Esophagus (tissue), 2 donors: ENCODE measurements at regions not wholly inside any gene's neighbourhood (a gene's known extent, or its start where the extent isn't known, plus 50 kb on each side); places are given as distances from the start of the nearest gene placed in this dataset.

Experiments
- H3K27ac ChIP-seq, 2 donors: one replicate each; pipeline ENCODE4 v1.5.1; 2013; ENCODE audit warnings: low read depth in 2 of 2, mild to moderate bottlenecking in 2 of 2, inconsistent platforms in 1 of 2, low read length in 1 of 2, moderate library complexity in 1 of 2
- H3K27me3 ChIP-seq, 2 donors: one replicate each; pipeline ENCODE4 v1.6.1; 2013; ENCODE audit warnings: low read length in 2 of 2, control low read depth in 1 of 2, mild to moderate bottlenecking in 1 of 2; ENCODE audit not compliant: insufficient read depth in 2 of 2, control insufficient read depth in 1 of 2
- H3K36me3 ChIP-seq, 2 donors: one replicate each; pipeline ENCODE4 v1.6.1; 2013; ENCODE audit warnings: low read length in 1 of 2; ENCODE audit not compliant: control insufficient read depth in 2 of 2, insufficient read depth in 2 of 2
- H3K4me1 ChIP-seq, 2 donors: one replicate each; pipeline ENCODE4 v1.6.1; 2013; ENCODE audit warnings: low read length in 1 of 2; ENCODE audit not compliant: control insufficient read depth in 2 of 2, insufficient read depth in 2 of 2
- H3K4me3 ChIP-seq, 2 donors: one replicate each; pipeline ENCODE4 v1.5.1; 2013; ENCODE audit warnings: low read length in 2 of 2, mild to moderate bottlenecking in 2 of 2, low read depth in 1 of 2, moderate library complexity in 1 of 2
- H3K9me3 ChIP-seq, 2 donors: one replicate each; pipeline ENCODE4 v1.6.1; 2013; ENCODE audit warnings: mild to moderate bottlenecking in 2 of 2, low read depth in 1 of 2, low read length in 1 of 2, moderate library complexity in 1 of 2; ENCODE audit not compliant: control insufficient read depth in 2 of 2, insufficient read depth in 1 of 2
- WGBS, 2 donors: extraction: QIAGEN DNeasy Blood & Tissue Kit; methylation state at CpG; one replicate each; pipeline ENCODE4 v1.1.7; 2013; 5-methylcytosine and 5-hydroxymethylcytosine counted together
- donor health status: healthy with polysubstance abuse.
- donor health status: Bipolar disorder and iron deficiency.

DNA sequence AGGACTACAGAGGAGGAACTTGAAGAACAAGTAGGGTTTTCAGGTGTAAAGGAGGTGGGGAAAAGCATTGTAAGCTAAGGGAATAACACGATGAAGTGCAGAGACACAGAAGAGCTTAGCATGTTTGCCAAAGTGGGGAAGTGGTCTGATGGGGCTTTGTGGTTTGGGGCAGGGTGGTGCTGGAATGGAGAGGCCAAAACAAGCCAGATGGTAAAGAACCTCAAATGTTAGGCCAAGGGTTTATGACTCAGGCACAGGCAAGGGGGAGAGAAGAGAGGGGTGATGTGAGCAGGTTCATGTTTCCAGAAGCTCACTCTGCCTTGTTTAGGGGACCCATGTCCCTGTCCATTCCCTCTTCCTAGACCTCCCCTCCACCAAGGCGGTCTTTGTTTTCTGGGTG lies 104.5 kb upstream of the YWHAQ start:
- WGBS, 2 donors, result 81 to 84% methylated on average over 2 of the region's 2 CpGs

DNA sequence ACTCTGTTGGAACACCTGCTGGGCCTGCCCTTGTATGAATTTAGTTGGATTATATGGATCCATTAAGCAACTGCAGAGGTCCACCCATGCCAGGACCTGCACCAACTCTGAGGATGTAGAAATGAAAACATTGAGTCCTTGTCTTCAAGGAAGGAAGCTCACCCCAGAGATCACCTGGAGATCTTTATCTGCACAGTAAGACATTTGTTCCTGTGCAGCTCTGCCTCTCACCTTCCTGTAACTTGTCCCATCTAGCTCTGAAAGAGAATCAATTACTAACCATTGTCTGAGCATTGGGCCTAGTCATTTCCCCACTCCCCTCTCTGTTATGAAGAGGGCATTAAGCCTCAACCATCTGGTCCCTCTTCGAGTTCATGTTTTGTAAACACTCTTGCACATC lies 105.2 kb upstream of the YWHAQ start:
- Histone ChIP-seq H3K9me3 (no peaks in the 10 kb centered on the region), H3K4me1 (peaks cover 0 to 7% of the 10 kb centered on the region in 2 donors), H3K27ac (no peak overlapping the region), H3K36me3 (no peaks in the 10 kb centered on the region), H3K27me3 (no peaks in the 10 kb centered on the region), H3K4me3 (no peak overlapping the region)
- WGBS, 2 donors, result 54 to 66% methylated on average over 1 of the region's 1 CpG

More for the DNA sequence above, 104.5 kb upstream of the YWHAQ start:
- H3K4me3 ChIP-seq, result no peak overlapping the region
- no peak overlapping the region for H3K27ac ChIP-seq
- H3K9me3 ChIP-seq, result no peaks in the 10 kb centered on the region
- H3K36me3 ChIP-seq, result no peaks in the 10 kb centered on the region
- H3K27me3 ChIP-seq, result no peaks in the 10 kb centered on the region
- peaks cover 0 to 7% of the 10 kb centered on the region in 2 donors for H3K4me1 ChIP-seq

DNA sequence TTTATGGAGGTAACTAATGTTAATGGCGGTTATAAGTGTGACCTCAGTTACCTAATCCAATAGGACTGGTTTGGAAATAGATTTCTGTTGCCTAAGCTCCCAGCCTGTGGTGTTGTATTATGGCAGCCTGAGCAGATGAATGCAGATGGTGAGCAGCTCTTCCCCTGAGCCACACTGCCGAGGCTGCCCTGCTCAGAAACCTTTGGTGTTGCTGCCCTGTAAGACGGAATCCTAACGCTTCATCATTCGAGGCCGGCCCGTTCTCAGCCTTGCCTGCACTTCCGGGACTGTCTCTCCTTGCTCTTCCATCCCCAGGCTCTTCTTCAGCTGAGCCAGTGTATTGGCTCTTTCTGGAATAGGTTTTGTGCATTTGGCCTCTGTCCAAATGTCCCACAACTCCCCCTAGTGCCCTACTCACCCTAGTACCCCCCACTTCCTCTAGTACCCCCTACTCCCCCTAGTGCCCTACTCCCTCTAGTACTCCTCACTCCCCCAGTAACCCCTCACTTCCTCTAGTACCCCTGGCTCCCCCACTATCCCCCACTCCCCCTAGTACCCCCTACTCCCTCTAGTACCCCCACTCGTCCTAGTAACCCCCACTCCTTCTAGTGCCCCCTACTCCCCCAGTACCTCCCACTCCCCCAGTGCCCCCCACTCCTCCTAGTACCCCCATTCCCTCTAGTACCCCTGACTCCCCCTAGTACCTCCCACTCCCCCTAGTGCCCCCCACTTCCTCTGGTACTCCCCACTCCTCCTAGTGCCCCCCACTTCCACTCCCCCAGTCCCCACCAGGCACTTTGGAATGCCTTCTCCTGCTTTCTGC lies 106.0 kb upstream of the TAF1B start:
- no peaks in the 10 kb centered on the region for H3K36me3 ChIP-seq
- H3K4me1 ChIP-seq, result peaks cover 0 to 7% of the 10 kb centered on the region in 2 donors

DNA sequence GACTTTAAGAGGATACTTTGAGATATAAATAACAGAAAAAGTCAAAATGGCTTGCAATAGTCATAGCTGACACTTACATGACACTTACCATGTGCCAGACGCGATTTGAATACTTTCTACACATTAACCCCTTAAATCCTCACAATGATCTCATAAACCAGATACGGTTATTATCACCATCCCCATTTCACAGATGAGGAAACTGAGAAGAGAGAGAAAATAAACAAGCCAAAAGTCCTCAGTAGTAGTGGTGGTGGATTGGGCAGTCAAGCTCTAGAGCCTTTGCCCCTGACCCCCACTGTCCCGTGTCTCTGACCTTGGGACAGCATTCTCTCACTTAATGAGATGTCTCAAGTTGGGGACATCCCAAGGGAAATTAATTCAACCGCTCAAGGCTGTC lies 105.2 kb upstream of the TAF1B start:
- Histone ChIP-seq H3K27me3 (no peaks in the 10 kb centered on the region), H3K9me3 (no peaks in the 10 kb centered on the region), H3K36me3 (no peaks in the 10 kb centered on the region), H3K27ac (no peak overlapping the region), H3K4me3 (no peak overlapping the region), H3K4me1 (peaks cover 0 to 7% of the 10 kb centered on the region in 2 donors)
- WGBS, 2 donors, result 76 to 83% methylated on average over 5 of the region's 5 CpGs

More for the DNA sequence above, 106.0 kb upstream of the TAF1B start:
- 72 to 74% methylated on average over 9 of the region's 9 CpGs for WGBS, 2 donors
- no peak overlapping the region for H3K4me3 ChIP-seq
- H3K27me3 ChIP-seq, result no peaks in the 10 kb centered on the region
- H3K27ac ChIP-seq, result no peak overlapping the region
- H3K9me3 ChIP-seq, result no peaks in the 10 kb centered on the region

DNA sequence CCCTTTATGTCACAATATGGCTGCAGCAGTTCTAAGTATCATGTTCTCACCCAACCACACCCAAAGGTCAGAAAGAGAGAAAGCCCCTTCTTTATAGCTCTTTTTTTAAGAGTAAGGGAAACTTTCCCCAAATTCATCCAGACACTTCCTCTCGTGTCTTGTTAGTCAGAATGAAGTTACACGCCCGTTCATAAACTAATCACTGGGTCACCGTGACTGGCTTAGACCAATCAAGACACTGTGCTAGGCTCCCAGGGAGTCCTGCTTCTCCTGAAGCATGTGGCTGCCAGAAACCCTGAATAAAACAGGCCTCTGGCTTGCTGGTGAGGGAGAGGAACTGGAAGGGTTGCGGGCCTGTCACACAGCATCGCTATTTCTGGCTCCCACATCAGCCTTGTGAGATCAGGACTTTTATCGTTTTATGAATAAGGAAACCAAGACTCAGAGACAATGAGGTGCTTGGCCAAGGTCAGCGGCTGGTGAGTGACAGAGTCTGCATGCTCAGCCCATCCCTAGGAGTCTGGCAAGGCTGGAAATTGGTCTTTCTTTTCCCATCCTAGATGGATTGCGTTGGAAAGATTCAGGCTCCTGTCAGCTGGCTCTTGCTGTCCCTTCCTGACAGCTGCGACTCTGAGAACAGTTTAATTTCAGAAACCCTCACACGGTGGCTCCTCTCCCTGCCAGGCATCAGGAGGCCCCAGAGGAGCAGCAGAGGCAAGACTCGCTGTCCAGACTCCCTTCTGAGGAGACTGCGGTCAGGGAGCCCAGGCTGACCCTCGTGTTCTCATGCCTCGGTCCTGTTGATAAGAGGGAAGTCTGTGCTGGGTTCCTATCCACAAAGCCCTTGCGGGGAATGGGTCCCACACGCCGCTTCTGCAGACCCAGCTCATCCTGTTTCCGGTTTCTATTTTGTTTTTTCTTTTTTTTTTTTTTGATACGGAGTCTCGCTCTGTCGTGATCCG lies 104.5 kb upstream of the TAF1B start:
- Histone ChIP-seq H3K27ac (peak overlapping the region; percentile 34 to 73), H3K4me1 (peaks cover 0 to 7% of the 10 kb centered on the region in 2 donors), H3K27me3 (no peaks in the 10 kb centered on the region), H3K4me3 (peak overlapping the region in 1 of 2 donors; percentile 21), H3K36me3 (no peaks in the 10 kb centered on the region), H3K9me3 (no peaks in the 10 kb centered on the region)
- 41 to 48% methylated on average over 23 of the region's 23 CpGs for WGBS, 2 donors

DNA sequence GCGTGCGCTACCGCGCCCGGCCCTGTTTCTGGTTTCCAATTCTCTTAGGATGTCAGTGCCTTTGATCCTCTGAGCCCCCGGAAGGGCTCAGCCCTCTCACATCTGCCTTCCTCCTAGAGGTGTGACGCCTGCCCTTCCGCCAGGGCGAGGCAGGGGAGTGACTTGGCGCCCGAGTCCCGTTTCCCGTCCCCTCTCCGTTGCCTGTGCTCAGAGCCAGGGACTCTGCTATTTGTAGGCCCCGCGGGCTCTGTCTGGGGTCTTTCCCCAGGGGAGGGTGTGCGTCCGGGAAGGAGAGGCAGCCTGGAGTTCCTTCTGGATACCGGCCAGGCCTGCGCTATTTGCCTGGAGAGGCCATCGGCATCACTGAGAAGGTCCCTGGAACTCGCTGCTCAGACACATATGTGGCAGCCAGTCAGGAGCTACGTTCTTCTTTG lies 103.7 kb upstream of the TAF1B start:
- H3K4me1 ChIP-seq, result peaks cover 0 to 7% of the 10 kb centered on the region in 2 donors
- H3K27ac ChIP-seq, result peak overlapping the region; percentile 18 to 73
- H3K4me3 ChIP-seq, result peak overlapping the region; percentile 7 to 21
- no peaks in the 10 kb centered on the region for H3K36me3 ChIP-seq
- WGBS, 2 donors, result 42 to 51% methylated on average over 23 of the region's 23 CpGs
- no peaks in the 10 kb centered on the region for H3K27me3 ChIP-seq
- no peaks in the 10 kb centered on the region for H3K9me3 ChIP-seq

DNA sequence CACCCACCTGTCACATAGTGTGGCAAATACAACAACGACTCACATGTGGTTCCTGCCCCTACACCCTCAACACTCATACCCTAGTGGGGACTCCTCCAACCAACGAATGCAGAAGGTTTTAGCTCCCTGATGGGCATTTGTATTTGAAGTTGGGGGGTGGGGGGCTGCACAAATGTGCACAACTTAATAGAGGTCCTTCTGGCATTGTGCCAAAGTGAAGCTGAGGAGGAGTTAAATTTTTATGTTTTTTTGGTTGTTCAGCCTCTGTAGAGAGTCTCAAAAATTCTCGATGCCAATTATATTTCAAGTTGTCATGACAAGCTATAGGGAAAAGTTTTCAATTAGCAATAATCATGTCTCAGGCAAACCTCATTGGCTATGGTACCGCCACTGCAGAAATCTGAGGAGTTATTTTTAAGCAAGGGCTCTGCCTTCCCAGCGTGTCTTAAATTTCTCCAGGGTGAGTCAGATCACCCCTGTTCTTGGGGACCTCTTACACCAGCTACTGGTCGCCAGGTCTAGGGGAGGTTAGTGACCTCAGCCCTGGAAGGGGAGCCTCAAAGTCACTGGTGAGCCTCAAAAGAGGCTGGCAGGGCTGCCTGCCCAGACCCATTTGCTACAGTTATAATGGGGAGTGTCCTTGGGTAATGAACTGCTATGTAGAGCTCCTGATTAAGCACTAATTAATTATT lies 102.7 kb upstream of the TAF1B start:
- 78 to 83% methylated on average over 6 of the region's 6 CpGs for WGBS, 2 donors
- no peaks in the 10 kb centered on the region for H3K36me3 ChIP-seq

DNA sequence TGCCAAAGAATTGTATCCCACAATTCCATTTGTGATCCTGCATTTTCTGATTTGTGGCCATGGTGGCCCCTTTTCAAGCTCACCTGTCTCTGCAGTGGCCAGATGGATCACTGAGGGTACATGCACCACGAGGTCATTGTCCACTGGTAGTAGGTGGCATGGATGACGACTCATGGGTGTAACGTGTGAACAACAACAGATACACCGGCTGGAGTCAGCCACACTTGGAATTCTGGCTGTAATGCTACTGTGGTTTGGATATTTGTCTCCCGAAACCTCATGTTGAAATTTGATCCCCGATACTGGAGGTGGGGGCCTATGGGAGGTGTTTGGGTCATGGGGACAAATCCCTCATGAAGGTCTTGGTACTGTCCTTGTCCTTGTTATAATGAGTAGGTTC lies 102.2 kb upstream of the TAF1B start:
- 84 to 87% methylated on average over 6 of the region's 6 CpGs for WGBS, 2 donors
- Histone ChIP-seq H3K9me3 (no peaks in the 10 kb centered on the region), H3K4me3 (no peak overlapping the region), H3K27me3 (no peaks in the 10 kb centered on the region), H3K4me1 (peaks cover 0 to 5% of the 10 kb centered on the region in 2 donors), H3K27ac (no peak overlapping the region), H3K36me3 (no peaks in the 10 kb centered on the region)

More for the DNA sequence above, 102.7 kb upstream of the TAF1B start:
- Histone ChIP-seq H3K9me3 (no peaks in the 10 kb centered on the region), H3K4me1 (peaks cover 0 to 5% of the 10 kb centered on the region in 2 donors), H3K27ac (no peak overlapping the region), H3K4me3 (no peak overlapping the region), H3K27me3 (no peaks in the 10 kb centered on the region)

DNA sequence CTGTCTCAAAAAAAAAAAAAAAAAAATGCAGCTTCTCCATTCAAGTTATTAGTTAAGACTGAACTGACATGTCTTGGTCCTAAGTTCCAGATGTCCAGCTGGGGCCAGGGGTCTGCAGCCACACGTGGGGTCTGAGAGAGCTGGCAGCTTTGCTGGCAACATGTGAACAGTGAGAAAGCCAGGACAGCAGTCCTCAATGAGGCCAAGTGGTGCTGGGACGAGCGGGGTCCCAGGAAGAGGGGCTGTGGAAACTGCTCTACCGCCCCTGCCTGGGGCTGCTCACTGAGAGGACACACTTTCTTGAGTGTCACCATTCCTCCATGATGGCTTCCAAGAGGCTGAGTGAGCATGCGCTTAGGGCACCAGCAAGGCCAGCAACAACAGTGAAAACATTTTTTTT lies 100.7 kb upstream of the TAF1B start:
- no peaks in the 10 kb centered on the region for H3K36me3 ChIP-seq
- H3K4me1 ChIP-seq, result peaks cover 0 to 5% of the 10 kb centered on the region in 2 donors
- no peak overlapping the region for H3K27ac ChIP-seq
- H3K27me3 ChIP-seq, result no peaks in the 10 kb centered on the region
- WGBS, 2 donors, result 69 to 81% methylated on average over 5 of the region's 5 CpGs
- no peaks in the 10 kb centered on the region for H3K9me3 ChIP-seq
- no peak overlapping the region for H3K4me3 ChIP-seq
